ENCODE measurements at regions not wholly inside any gene's neighbourhood (a gene's known extent, or its start where the extent isn't known, plus 50 kb on each side); places are given as distances from the start of the nearest gene placed in this dataset.

GRCh38 chr18:67924656-67925055 is 408.1 kb upstream of the DSEL start:
- H3K4me2 ChIP-seq (ENCODE audit: extremely low read depth, insufficient read depth, low read length): no peak overlapping the region
- H3K4me3 ChIP-seq (replicated peaks in 1 of 4; ENCODE audit: control extremely low read depth in 1 of 4, insufficient read depth in 1 of 4, low read depth in 3 of 4, low read length in 4 of 4): no peak overlapping the region
- TF ChIP-seq CTCF (conservative IDR thresholded peaks at IDR 0.05 in 1 of 2, IDR thresholded peaks at IDR 0.05 in 1 of 2; ENCODE audit: low read depth in 1 of 2, low read length in 2 of 2): no peak
- no peak for TF ChIP-seq EZH2 (IDR thresholded peaks at IDR 0.05; ENCODE audit: low read length, missing control alignments)
- H3K27me3 ChIP-seq (ENCODE audit: control insufficient read depth, insufficient read depth, low read length): no peaks in the 10 kb centered on the region
- no peak overlapping the region for H3K27ac ChIP-seq (ENCODE audit: insufficient read depth, low read length)
- no peaks in the 10 kb centered on the region for H3K36me3 ChIP-seq (ENCODE audit: control insufficient read depth, insufficient read depth, low read length)
- H4K20me1 ChIP-seq (ENCODE audit: control insufficient read depth, extremely low read depth, insufficient read depth, low read length): no peaks in the 10 kb centered on the region
- H3K79me2 ChIP-seq (ENCODE audit: control insufficient read depth, insufficient read depth, low read length): no peaks in the 10 kb centered on the region
- no peak overlapping the region for H3K9ac ChIP-seq (ENCODE audit: insufficient read depth, low read length)
- H2AFZ ChIP-seq (ENCODE audit: low read length): no peak overlapping the region
- H3K9me3 ChIP-seq (ENCODE audit: control insufficient read depth, insufficient read depth, low read depth, low read length): no peaks in the 10 kb centered on the region
- H3K4me1 ChIP-seq (ENCODE audit: control insufficient read depth, extremely low read depth, insufficient read depth, low read length): no peaks in the 10 kb centered on the region
- DNase-seq (ENCODE audit: low read depth in 2 of 2): no peak

- H3K4me1 ChIP-seq (ENCODE audit: control insufficient read depth, extremely low read depth, insufficient read depth, low read length): no peaks in the 10 kb centered on the region
- DNase-seq (ENCODE audit: low read depth in 2 of 2): peak in 1 of 2 donors; percentile 14
- H3K9ac ChIP-seq (ENCODE audit: insufficient read depth, low read length): no peak overlapping the region
- H3K36me3 ChIP-seq (ENCODE audit: control insufficient read depth, insufficient read depth, low read length): no peaks in the 10 kb centered on the region
- H4K20me1 ChIP-seq (ENCODE audit: control insufficient read depth, extremely low read depth, insufficient read depth, low read length): no peaks in the 10 kb centered on the region
- TF ChIP-seq EZH2 (IDR thresholded peaks at IDR 0.05; ENCODE audit: low read length, missing control alignments): no peak
- H3K27ac ChIP-seq (ENCODE audit: insufficient read depth, low read length): no peak overlapping the region
- H3K27me3 ChIP-seq (ENCODE audit: control insufficient read depth, insufficient read depth, low read length): no peaks in the 10 kb centered on the region
- no peaks in the 10 kb centered on the region for H3K79me2 ChIP-seq (ENCODE audit: control insufficient read depth, insufficient read depth, low read length)
- H2AFZ ChIP-seq (ENCODE audit: low read length): no peak overlapping the region
- no peak overlapping the region for H3K4me3 ChIP-seq (replicated peaks in 1 of 4; ENCODE audit: control extremely low read depth in 1 of 4, insufficient read depth in 1 of 4, low read depth in 3 of 4, low read length in 4 of 4)
- no peak overlapping the region for H3K4me2 ChIP-seq (ENCODE audit: extremely low read depth, insufficient read depth, low read length)
- H3K9me3 ChIP-seq (ENCODE audit: control insufficient read depth, insufficient read depth, low read depth, low read length): no peaks in the 10 kb centered on the region
Observed at GRCh38 chr18:67919316-67919715, 402.8 kb upstream of the DSEL start.

- no peaks in the 10 kb centered on the region for H3K36me3 ChIP-seq (ENCODE audit: control insufficient read depth, insufficient read depth, low read length)
- no peak overlapping the region for H3K9ac ChIP-seq (ENCODE audit: insufficient read depth, low read length)
- no peak overlapping the region for H3K4me3 ChIP-seq (replicated peaks in 1 of 4; ENCODE audit: control extremely low read depth in 1 of 4, insufficient read depth in 1 of 4, low read depth in 3 of 4, low read length in 4 of 4)
- H3K79me2 ChIP-seq (ENCODE audit: control insufficient read depth, insufficient read depth, low read length): no peaks in the 10 kb centered on the region
- no peak overlapping the region for H2AFZ ChIP-seq (ENCODE audit: low read length)
- H3K4me2 ChIP-seq (ENCODE audit: extremely low read depth, insufficient read depth, low read length): no peak overlapping the region
- H3K4me1 ChIP-seq (ENCODE audit: control insufficient read depth, extremely low read depth, insufficient read depth, low read length): no peaks in the 10 kb centered on the region
- no peaks in the 10 kb centered on the region for H3K27me3 ChIP-seq (ENCODE audit: control insufficient read depth, insufficient read depth, low read length)
- DNase-seq (ENCODE audit: low read depth in 2 of 2): peak in 1 of 2 donors; percentile 43
- no peaks in the 10 kb centered on the region for H4K20me1 ChIP-seq (ENCODE audit: control insufficient read depth, extremely low read depth, insufficient read depth, low read length)
- no peak overlapping the region for H3K27ac ChIP-seq (ENCODE audit: insufficient read depth, low read length)
- H3K9me3 ChIP-seq (ENCODE audit: control insufficient read depth, insufficient read depth, low read depth, low read length): no peaks in the 10 kb centered on the region
- TF ChIP-seq EZH2 (IDR thresholded peaks at IDR 0.05; ENCODE audit: low read length, missing control alignments): no peak
- TF ChIP-seq CTCF (conservative IDR thresholded peaks at IDR 0.05 in 1 of 2, IDR thresholded peaks at IDR 0.05 in 1 of 2; ENCODE audit: low read depth in 1 of 2, low read length in 2 of 2): no peak
Observed at GRCh38 chr18:67916097-67916496, 399.6 kb upstream of the DSEL start.
